HG03457 (cell line): ENCODE measurements at regions not wholly inside any gene's neighbourhood (a gene's known extent, or its start where the extent isn't known, plus 50 kb on each side); places are given as distances from the start of the nearest gene placed in this dataset.

Source experiments
- ATAC-seq: cut with Tn5 transposase; IDR thresholded peaks from one replicate; pipeline ENCODE4 v1.9.1; 2021; ENCODE audit warnings: moderate number of reproducible peaks; ENCODE audit not compliant: unreplicated experiment

DNA sequence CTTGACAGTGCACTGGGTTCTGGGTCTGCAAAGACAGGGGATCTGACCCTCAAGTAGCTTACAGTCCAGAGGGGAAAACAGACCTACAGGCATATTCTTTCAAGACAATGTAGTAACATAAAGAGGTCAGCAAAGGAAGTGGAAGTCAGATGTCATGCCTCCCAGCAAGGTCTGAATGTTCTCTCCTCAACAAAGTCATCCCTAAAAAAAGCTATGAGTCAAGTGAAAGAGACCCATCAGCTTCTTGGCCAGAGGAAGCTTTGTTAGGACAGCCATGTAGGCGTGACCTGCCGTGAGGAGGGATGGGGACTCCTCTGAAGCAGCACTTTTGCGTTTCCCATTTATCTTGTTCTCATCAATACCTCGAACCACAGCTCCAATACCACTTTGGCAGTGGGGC is 331.6 kb upstream of the NR2F2 start:
- ATAC-seq, result no peak

DNA sequence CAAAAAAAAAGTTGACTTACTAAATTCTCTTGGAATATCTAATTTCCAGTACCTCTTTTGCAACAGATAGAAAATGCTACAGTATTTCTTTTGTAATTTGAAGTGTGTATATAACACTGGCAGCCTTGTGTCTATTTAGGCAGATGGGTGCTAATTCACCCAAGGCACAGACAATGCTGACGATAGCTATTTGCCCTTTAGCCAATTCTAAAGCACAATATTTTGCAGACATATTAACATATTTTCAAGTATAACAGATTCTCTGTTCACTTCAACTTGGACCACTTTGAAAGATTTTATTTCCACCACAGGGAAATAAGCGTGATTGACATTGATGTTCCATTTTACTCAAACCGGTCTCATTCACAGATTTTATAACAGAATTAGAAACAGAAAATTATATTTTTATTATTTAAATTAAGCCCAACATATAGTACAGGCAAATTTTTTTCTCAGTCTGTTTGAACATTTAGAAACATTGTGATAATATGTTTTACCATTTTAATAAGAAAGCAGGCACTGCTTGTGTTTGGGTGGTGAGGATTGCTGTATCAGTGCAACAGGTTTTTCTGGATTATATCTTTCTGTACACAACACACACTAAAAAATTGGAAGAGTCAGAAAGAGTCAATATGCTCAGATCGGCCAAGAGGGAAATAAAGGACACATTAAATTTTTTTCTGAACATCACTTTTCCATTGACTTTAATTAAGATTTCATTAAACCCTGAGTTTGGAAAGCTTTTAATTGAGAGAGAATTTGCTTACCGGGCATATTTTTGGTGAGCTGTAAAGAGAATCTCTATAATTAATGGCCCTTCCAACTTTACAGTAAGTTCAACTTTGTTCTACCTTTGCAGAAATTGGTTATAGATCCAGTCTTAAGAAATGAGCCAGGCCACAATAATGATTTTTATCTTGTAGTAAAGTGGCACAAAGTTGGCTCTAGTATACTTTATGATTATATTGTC is 327.3 kb upstream of the NR2F2 start:
- no peak for ATAC-seq

DNA sequence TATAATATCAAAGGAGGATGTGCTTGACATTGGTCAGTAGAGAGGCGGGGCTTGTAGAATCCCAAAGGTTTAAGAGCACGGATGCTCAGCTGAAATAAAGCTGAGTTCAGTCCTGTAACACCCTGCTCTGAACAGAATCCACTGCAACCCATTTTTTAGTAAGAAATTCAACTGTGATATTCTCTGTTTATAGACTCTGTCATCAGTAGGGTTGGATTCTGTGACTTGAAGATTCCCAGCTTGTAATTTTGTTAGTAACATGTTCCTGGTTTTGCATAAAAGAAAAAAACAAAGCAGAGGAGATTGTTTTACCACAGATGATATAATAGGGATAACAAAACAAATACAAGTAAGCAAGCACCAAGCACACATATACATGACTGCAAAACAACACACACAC is 324.6 kb upstream of the NR2F2 start:
- ATAC-seq, result no peak

- ATAC-seq, result no peak
Measured at GRCh38 chr15:96011136-96011535, 319.4 kb upstream of the NR2F2 start.

DNA sequence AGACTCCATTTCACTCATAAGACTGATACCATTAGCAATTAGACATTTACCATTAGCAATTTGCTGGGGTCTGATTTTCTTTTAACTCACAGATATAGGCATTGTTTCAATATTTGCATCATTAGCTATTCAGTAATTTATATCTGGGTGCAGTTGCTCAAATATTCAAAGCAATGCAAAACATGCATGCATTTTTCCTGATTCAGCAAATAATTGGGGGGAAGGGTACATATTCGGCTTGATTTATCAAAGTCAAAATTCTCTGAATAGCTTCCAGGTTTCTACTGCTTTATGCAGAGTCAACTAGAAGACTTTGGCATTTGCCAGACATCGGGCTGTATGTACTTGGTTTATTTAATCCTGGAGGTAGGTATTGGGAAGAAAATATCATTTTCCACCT is 315.6 kb upstream of the NR2F2 start:
- ATAC-seq, result no peak

- ATAC-seq, result no peak
Measured at GRCh38 chr15:96019114-96019513, 311.4 kb upstream of the NR2F2 start.

DNA sequence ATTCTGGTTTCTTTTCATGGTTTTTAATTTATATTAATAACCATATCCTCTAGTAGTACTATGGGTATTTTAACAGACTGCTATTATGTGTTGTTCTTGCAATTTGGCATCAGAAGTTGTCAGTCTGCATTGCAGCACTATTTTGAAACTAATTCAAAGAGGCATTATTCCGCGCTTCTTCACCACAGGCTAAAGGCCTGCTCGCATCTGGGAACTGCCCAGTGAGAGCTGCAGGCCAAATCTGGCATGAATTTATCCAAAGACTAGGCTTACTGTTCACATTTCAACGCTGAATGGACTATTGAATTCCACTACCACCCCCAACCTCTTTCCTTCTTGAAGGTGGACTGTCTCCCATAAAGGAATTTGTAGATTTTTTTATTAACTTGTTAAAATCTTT is 310.4 kb upstream of the NR2F2 start:
- ATAC-seq, result no peak

GRCh38 chr15:96020797-96021196 is 309.7 kb upstream of the NR2F2 start:
- ATAC-seq, result no peak

GRCh38 chr15:96023081-96023480 is 307.4 kb upstream of the NR2F2 start:
- ATAC-seq, result no peak

GRCh38 chr15:96027501-96027900 is 303.0 kb upstream of the NR2F2 start:
- no peak for ATAC-seq

DNA sequence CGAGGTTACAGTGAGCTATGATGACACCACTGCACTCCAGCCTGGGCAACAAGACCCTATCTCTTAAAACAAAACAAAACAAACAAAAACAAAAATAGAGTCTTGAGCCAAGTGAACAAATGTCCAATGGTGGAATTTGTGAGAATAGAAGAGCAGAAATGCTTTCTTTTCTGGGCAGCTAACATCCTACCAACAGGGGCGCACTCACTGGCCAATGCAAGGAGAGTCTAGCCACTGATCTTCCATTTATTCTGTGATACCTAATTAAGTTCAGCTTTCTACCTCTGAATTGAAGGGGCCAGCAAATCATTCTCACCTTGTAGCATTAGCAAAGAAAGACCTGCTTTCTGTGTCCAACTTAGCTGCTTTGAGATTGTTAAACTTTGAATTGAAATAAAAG is 301.9 kb upstream of the NR2F2 start:
- no peak for ATAC-seq

DNA sequence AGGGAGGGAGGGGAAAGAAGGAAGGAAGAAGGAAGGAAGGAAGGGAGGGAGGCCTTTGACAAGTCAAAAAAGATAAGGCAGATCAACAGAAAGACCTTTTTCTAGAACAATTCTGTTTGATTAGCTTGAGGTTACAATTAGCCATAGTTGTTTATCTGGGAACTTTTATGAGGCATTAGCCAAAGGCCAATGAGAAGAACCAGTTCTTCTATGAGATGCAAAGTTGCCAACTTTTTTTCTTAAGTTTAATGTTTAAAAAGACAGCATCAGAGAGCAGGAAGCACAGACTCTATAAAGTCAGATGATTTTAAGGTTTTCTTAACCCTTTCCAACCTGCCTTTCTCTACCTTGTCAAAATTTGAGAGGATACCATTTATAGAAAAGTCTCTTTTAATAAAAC is 301.3 kb upstream of the NR2F2 start:
- no peak for ATAC-seq

- no peak for ATAC-seq
Measured at GRCh38 chr15:96031426-96032110, 298.9 kb upstream of the NR2F2 start.

DNA sequence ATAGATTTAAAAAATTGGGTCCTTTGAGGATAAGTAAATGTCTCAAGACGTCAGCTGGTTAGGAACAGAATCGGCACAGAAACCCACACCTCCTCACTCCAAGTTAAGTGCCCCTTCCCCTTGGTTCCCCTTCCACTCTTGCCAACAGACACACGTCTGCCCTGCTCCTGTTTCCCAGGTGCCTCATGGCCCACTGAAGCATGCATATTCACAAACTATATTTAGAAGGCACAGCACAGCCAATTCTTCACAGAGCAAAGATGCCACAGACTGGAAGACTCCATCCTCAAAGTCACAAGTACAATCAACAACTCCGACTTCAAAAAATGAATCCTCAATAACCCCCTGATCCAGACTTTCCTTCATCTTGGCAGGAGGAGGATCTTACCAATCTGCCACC is 295.4 kb upstream of the NR2F2 start:
- ATAC-seq, result no peak

- ATAC-seq, result no peak
Measured at GRCh38 chr15:96035635-96036034, 294.9 kb upstream of the NR2F2 start.

DNA sequence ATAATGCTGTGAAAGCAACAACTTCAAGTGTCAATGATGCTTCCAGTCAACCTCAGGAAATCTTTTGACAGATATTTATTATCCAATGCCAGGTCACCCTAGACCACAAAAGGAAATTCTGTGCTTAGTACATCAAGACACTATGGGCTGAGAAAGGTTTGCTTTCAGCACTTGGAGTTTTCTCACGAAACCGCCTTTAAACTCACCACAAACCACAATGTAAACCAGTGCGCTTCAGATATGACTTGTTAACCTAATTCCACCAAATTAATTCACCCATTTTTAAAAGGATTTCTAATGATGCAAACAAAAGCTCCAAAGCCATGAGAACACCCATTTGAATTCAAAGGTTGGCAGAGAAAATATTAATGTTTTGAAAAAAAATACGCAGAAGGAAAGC is 292.9 kb upstream of the NR2F2 start:
- peak; percentile 50 for ATAC-seq

DNA sequence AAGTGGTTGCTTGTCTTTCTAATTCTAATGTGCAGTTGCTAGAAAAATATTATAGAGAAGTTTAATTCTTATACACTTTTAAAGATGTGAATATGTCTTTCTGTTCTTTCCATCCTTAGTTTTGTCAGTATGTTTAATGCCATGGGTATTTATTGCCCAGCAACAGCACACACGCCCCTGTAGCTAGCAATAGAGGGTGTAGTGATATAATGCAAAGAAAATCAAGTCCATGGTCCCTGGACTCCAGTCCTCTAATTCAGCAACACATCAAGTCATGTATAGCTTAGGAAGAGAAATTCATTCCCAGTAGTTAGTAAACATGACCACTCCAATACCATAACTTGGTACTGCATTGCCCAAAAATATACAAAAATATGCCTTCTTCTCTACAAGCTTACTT is 292.4 kb upstream of the NR2F2 start:
- no peak for ATAC-seq

DNA sequence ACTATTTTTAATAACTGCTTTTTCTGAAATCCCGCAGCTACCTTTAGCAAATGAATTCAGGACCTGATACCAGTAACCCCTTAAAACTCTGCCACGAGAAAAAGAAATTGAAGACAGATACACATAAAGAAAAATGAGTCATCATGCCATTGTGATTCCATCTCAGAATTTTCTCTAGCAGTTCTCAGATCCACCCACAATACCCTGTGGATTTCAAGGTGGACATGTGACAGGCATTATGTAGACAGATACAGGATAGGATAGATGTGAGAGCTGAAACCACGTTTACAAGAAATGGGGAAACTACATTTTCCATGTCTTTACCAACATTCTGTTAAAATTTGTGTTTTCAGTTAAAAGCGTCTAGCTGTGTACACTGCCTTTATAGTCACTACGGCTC is 291.9 kb upstream of the NR2F2 start:
- ATAC-seq, result peak; percentile 40

GRCh38 chr15:96041982-96042733 is 288.3 kb upstream of the NR2F2 start:
- ATAC-seq, result no peak

- ATAC-seq, result peak; percentile 84
Measured at GRCh38 chr15:96042734-96043224, 287.7 kb upstream of the NR2F2 start.

DNA sequence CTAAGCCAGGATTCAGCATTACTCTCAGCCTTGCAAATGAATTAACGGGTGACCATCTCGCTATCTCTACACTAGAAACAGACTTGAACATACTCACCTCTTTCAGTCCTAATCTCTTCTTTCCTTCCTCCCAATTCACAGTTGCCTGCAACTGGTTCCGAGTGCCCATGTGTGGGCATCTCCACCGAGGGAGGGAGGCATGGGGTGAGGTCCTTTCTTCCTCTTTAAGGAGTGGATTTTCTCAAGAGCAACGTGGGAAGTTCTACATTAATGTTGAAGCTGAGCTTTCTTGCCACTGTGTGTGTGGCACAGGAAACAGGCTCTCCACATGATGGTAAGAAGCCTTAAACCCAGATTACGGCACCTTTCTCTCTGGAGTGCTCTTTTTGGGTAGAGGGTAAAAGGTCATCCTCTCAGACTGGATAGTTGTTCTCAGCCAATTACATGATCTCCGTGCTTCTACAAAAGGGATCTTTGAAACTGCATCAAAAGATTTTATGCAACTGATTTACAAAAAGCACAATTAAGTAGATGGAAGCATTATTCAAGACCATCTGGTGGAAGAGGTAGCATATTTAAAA is 286.8 kb upstream of the NR2F2 start:
- no peak for ATAC-seq
